A549 (cell line): ENCODE measurements at regions not wholly inside any gene's neighbourhood (a gene's known extent, or its start where the extent isn't known, plus 50 kb on each side); places are given as distances from the start of the nearest gene placed in this dataset.

Experiments
- CHD2 ChIP-seq: fragments of 150-350 bp; IDR thresholded peaks from 2 replicates; pipeline ENCODE4 v1.6.1; 2014; ENCODE audit warnings: low read length; ENCODE audit not compliant: partially characterized antibody
- HDAC2 ChIP-seq: fragments of 200-600 bp; sonication (generic); IDR thresholded peaks from 2 replicates; pipeline ENCODE4 v1.6.1; 2016
- POLR2A ChIP-seq: IDR thresholded peaks from 2 replicates; pipeline ENCODE4 v1.6.1; 2012; ENCODE audit warnings: mild to moderate bottlenecking, low read length
- SMC3 ChIP-seq: fragments of >200 bp; sonication (Bioruptor Twin); formaldehyde crosslinking; IDR thresholded peaks from 3 replicates; pipeline ENCODE4 v1.6.1; 2018; ENCODE audit warnings: inconsistent platforms
- SREBF2 ChIP-seq: fragments of 450-650 bp; IDR thresholded peaks from 2 replicates; pipeline ENCODE4 v1.6.1; 2014; ENCODE audit warnings: mild to moderate bottlenecking, moderate library complexity
- TF ChIP-seq, protein P1 (sequence below): fragments of 150-350 bp; IDR thresholded peaks from 2 replicates; pipeline ENCODE4 v1.6.1; 2014; ENCODE audit warnings: low read depth, mild to moderate bottlenecking, low read length
- TF ChIP-seq, protein P2 (sequence below): fragments of >200 bp; sonication (Bioruptor Twin); formaldehyde crosslinking; IDR thresholded peaks from 3 replicates; pipeline ENCODE4 v1.5.1; 2016

DNA sequence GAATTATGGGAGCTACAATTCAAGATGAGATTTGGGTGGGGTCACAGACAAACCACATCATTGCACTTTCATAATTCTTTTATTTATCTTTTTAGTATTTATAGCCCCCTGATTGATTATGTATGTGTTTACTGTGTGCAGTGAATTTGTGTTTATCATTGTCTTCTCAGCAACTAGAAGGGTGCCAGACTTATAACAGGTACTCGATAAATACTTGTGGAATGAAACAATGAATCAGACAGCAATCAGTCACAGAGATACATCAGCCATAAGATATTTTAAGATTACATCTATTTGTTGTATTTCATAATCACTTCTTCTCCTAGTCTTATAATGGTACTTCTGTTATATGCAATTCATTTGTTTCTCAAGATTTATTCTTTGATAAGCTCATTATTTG lies 273.2 kb downstream of the PTPRC start:
- TF ChIP-seq POLR2A (no peak), CHD2 (no peak), HDAC2 (no peak), SMC3 (no peak), SREBF2 (no peak)
- TF ChIP-seq, protein P1, sequence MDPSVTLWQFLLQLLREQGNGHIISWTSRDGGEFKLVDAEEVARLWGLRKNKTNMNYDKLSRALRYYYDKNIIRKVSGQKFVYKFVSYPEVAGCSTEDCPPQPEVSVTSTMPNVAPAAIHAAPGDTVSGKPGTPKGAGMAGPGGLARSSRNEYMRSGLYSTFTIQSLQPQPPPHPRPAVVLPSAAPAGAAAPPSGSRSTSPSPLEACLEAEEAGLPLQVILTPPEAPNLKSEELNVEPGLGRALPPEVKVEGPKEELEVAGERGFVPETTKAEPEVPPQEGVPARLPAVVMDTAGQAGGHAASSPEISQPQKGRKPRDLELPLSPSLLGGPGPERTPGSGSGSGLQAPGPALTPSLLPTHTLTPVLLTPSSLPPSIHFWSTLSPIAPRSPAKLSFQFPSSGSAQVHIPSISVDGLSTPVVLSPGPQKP: no peak
- TF ChIP-seq, protein P2, sequence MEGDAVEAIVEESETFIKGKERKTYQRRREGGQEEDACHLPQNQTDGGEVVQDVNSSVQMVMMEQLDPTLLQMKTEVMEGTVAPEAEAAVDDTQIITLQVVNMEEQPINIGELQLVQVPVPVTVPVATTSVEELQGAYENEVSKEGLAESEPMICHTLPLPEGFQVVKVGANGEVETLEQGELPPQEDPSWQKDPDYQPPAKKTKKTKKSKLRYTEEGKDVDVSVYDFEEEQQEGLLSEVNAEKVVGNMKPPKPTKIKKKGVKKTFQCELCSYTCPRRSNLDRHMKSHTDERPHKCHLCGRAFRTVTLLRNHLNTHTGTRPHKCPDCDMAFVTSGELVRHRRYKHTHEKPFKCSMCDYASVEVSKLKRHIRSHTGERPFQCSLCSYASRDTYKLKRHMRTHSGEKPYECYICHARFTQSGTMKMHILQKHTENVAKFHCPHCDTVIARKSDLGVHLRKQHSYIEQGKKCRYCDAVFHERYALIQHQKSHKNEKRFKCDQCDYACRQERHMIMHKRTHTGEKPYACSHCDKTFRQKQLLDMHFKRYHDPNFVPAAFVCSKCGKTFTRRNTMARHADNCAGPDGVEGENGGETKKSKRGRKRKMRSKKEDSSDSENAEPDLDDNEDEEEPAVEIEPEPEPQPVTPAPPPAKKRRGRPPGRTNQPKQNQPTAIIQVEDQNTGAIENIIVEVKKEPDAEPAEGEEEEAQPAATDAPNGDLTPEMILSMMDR: no peak
